ENCODE measurements at regions not wholly inside any gene's neighbourhood (a gene's known extent, or its start where the extent isn't known, plus 50 kb on each side); places are given as distances from the start of the nearest gene placed in this dataset.

- no peak for TF ChIP-seq EZH2 (IDR thresholded peaks at IDR 0.05)
- no peak for TF ChIP-seq CTCF (IDR thresholded peaks at IDR 0.05)
Observed at GRCh38 chr1:30599721-30600120, 123.7 kb downstream of the MATN1 start.

All from neural progenitor cell (in vitro differentiated cells).